ENCODE measurements at regions not wholly inside any gene's neighbourhood (a gene's known extent, or its start where the extent isn't known, plus 50 kb on each side); places are given as distances from the start of the nearest gene placed in this dataset.

GRCh38 chr3:150267288-150267687 lies 140.8 kb upstream of the TSC22D2 start:
- no peak for DNase-seq (ENCODE audit: low spot score)

DNA sequence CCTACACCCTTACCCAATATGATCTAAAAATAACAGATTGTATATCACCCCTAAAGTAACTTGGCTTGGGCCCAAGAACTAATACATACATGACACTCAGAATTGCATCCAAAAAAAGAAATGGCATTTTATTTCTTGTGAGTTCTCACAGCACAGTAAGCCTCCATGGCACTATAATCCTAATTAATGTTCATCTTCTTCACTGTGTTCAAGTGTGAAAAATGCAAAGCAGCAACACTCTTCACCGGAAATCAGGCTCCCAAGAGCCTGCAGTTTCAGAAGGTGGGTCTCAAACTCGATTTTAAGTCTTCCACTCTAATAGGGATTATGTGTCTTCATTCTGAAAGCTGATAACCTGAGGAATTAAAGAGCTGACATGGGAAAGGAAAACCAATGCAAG lies 142.8 kb upstream of the TSC22D2 start:
- DNase-seq (ENCODE audit: low spot score) = no peak

- DNase-seq (ENCODE audit: low spot score) = no peak
Measured at GRCh38 chr3:150264561-150265279, 143.4 kb upstream of the TSC22D2 start.

DNA sequence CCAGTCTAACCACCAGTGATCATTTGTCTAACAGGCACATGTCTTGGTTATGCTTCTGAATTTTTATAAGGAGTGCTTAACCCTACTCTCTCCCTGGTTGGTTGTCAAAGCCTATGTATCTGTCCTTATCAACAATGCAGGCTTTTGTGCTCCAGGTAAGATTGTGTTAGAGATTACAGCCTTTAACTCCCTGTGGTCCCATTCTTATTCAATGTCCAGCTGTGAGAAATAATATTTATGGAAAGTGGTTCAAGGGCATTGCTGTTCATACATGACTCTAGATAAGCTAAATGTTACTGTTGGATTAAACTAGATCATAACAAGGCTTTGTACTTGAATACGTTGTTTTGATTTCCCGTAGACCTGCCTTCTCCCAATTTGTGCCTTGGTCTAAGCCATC lies 146.1 kb upstream of the TSC22D2 start:
- DNase-seq (ENCODE audit: low spot score) = no peak

DNA sequence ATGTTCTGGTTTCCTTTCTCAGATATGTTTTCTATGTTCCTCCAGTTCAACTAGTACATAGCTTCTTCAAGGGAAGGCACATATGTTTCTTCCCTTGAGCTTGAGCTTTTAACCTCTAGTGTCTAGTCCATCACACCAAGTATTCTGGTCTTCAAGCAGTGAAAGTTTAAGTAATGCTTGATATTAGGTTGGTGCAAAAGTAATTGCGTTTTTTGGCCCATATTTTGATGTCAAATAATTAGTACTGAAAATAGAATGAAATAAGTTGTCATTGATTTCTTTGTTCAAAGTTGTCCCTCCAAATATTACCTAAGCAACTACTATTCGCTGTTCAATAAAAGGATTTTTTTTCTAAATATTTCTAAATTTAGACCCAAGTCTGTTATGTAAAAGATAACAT lies 146.7 kb upstream of the TSC22D2 start:
- DNase-seq (ENCODE audit: low spot score) = no peak

DNA sequence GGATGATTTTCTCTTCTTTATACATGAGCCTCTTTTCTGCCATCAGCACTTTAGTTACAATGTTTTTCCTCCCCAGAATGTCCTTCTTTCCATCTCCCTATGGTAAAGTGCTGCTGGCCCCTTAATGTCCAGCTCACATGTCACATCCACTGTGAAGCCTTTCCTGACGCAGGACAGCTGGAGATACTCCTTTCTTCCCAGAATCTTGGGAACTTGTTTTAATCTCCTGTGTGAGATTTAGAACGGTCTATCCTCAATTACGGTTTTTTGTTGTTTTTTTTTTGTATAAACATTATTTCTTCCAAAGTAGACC lies 147.7 kb upstream of the TSC22D2 start:
- no peak for DNase-seq (ENCODE audit: low spot score)

- no peak for DNase-seq (ENCODE audit: low spot score)
Measured at GRCh38 chr3:150259526-150260397, 148.3 kb upstream of the TSC22D2 start.

DNA sequence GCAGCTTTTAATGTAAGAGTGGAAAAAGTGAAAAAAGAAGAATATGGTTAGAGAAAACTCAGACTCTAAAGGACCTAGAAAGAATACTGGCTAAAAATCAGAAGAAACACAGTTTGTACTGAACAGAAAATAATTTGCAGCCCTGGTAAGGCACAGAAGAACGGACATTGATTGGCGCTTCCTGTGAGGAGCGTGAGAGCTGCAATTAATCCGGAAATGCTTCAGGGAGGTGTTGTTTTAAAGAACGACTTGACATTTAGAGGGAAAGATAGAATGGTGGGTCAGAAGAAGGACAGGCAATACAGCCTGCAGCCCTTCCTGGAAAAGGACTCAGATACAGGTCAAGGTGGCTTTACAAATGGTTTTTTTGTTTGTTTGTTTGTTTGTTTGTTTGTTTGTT lies 151.3 kb upstream of the TSC22D2 start:
- no peak for DNase-seq (ENCODE audit: low spot score)

GRCh38 chr3:150256318-150256717 lies 151.8 kb upstream of the TSC22D2 start:
- no peak for DNase-seq (ENCODE audit: low spot score)

- no peak for DNase-seq (ENCODE audit: low spot score)
Measured at GRCh38 chr3:150255826-150256225, 152.3 kb upstream of the TSC22D2 start.

- DNase-seq (ENCODE audit: low spot score) = no peak
Measured at GRCh38 chr3:150255413-150255812, 152.7 kb upstream of the TSC22D2 start.

GRCh38 chr3:150254309-150254708 lies 153.8 kb upstream of the TSC22D2 start:
- no peak for DNase-seq (ENCODE audit: low spot score)

- no peak for DNase-seq (ENCODE audit: low spot score)
Measured at GRCh38 chr3:150253622-150254021, 154.5 kb upstream of the TSC22D2 start.

GRCh38 chr3:150252462-150252861 lies 155.6 kb upstream of the TSC22D2 start:
- DNase-seq (ENCODE audit: low spot score) = no peak

- DNase-seq (ENCODE audit: low spot score) = no peak
Measured at GRCh38 chr3:150251187-150252062, 156.7 kb upstream of the TSC22D2 start.

GRCh38 chr3:150249779-150250470 lies 158.2 kb upstream of the TSC22D2 start:
- no peak for DNase-seq (ENCODE audit: low spot score)

GRCh38 chr3:150248888-150249681 lies 159.0 kb upstream of the TSC22D2 start:
- no peak for DNase-seq (ENCODE audit: low spot score)

GRCh38 chr3:150248116-150248887 lies 159.8 kb upstream of the TSC22D2 start:
- DNase-seq (ENCODE audit: low spot score) = no peak

DNA sequence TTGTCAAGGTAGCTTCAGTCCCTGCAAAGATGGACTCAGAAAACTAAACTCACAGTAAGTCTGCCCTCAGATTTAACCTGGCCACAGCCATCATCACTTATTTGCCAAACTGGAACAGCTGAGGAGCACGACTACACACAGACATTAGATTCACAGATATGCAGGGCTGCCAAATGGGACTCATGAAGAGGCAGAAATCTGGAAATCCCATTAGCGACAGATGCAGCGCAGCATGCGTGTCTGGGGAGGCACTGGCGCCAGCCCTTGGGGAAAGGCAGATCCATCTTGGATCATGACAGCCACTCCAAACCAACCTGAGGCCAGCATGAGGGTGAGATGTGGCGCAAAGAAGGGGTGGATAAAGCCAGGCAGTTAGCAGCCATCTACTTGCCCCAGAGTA lies 160.7 kb upstream of the TSC22D2 start:
- DNase-seq (ENCODE audit: low spot score) = no peak

- DNase-seq (ENCODE audit: low spot score) = no peak
Measured at GRCh38 chr3:150243466-150243865, 164.6 kb upstream of the TSC22D2 start.

Data from CD4-positive, alpha-beta T cell treated with Interleukin-15 for 4 hours (primary cell).